Upper lobe of left lung (tissue), 6 donors: ENCODE measurements at regions not wholly inside any gene's neighbourhood (a gene's known extent, or its start where the extent isn't known, plus 50 kb on each side); places are given as distances from the start of the nearest gene placed in this dataset.

Source experiments
- ATAC-seq, 2 donors: fragments of 200-7000 bp; cut with Tn5 transposase; one replicate each; pipeline ENCODE4 v1.9.1; 2022; ENCODE audit warnings: mild to moderate bottlenecking in 2 of 2, moderate library complexity in 2 of 2; ENCODE audit not compliant: low FRiP score in 2 of 2
- DNase-seq, 2 donors: peaks; one replicate each; pipeline ENCODE4 v3.0.0-alpha.2; 2019 to 2020
- H3K27ac ChIP-seq, 4 donors: fragments of 200-600 bp; sonication (generic); one replicate each; pipeline ENCODE4 v1.5.1; 2016 to 2019
- H3K27me3 ChIP-seq, 4 donors: fragments of 200-600 bp; sonication (generic); one replicate each; pipeline ENCODE4 v1.5.1; 2017 to 2019
- H3K36me3 ChIP-seq, 4 donors: fragments of 200-600 bp; sonication (generic); one replicate each; pipeline ENCODE4 v1.5.1; 2016 to 2019
- H3K4me1 ChIP-seq, 4 donors: fragments of 200-600 bp; sonication (generic); one replicate each; pipeline ENCODE4 v1.5.1; 2018 to 2019
- H3K4me3 ChIP-seq, 4 donors: fragments of 200-600 bp; sonication (generic); one replicate each; pipeline ENCODE4 v1.5.1; 2017 to 2019; ENCODE audit warnings: mild to moderate bottlenecking in 2 of 4, moderate library complexity in 1 of 4
- H3K9me3 ChIP-seq, 4 donors: fragments of 200-600 bp; sonication (generic); one replicate each; pipeline ENCODE4 v1.5.1; 2018 to 2019
- EP300 ChIP-seq, 4 donors: sonication (generic); formaldehyde crosslinking; IDR thresholded peaks; one replicate each; pipeline ENCODE4 v1.5.1; 2017; ENCODE audit warnings: antibody characterized with exemption in 4 of 4, control low read depth in 2 of 4
- POLR2A ChIP-seq, 4 donors: fragments of 450-650 bp; IDR thresholded peaks; one replicate each; pipeline ENCODE4 v1.5.1; 2016 to 2017; ENCODE audit warnings: antibody characterized with exemption in 4 of 4, mild to moderate bottlenecking in 2 of 4
- POLR2AphosphoS5 ChIP-seq, 2 donors: sonication (generic); formaldehyde crosslinking; IDR thresholded peaks; one replicate each; pipeline ENCODE4 v1.5.1; 2017; ENCODE audit warnings: antibody characterized with exemption in 2 of 2
- WGBS, 2 donors: methylation state at CpG; one replicate each; pipeline ENCODE4 v1.1.5; 2017 to 2018; 5-methylcytosine and 5-hydroxymethylcytosine counted together
- TF ChIP-seq, protein P1 (sequence below), 6 experiments: fragments of 450-650 bp in 4 of 6; fragments of 200-600 bp in 2 of 6; sonication (generic) in 2 of 6; IDR thresholded peaks; one replicate each; pipeline ENCODE4 v1.5.1; 2016 to 2019; ENCODE audit warnings: antibody characterized with exemption in 6 of 6
- donor health status: DM: no; HTN: no; CAD: no; lungs with moderate emphysema.
- donor health status: DM: no; HTN: yes; CAD: no; lungs with severe emphysema.

DNA sequence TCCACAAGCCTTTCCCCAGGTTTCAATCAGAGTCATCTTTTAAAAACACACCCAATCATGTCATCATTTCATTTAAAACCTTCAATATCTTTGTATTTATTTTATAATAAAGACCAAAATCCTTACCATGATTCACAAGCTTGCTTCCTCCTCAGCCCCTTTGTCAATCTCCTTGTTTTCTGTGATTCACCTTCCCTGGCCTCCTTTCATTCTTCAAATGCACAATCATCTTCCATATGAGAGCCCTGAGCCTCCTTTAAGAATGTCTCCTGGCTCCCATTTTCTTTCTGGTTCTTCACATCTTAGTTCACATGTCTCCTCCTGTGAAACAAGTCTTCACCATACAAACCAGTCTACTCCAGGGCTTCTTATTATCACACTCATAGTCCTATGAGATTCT lies 904.0 kb downstream of the SORCS3 start:
- no peaks in the 10 kb centered on the region for H3K27me3 ChIP-seq
- DNase-seq = no peak
- ATAC-seq = no peak

DNA sequence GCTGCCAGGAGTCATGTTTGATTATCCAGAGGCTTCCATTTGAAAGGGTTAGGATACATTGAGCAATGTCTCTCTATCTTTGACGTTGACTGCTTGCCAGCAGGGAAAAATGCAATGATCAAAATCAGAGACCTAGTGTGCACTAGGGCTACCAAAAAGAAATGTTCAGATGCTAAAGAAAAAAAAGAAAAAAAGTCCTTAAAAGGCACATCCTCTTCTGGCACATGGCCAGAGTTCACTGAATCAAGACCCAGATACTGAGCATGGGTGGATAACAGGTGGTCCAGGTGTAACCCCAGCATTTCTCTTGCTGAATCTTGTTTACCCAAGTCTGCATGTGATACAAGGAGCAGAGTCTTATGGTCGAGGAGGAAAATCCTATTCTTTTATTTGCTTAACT lies 899.3 kb downstream of the SORCS3 start:
- ATAC-seq (no peak), DNase-seq (no peak)
- Histone ChIP-seq H3K36me3 (no peaks in the 10 kb centered on the region), H3K27ac (no peak overlapping the region), H3K4me3 (no peak overlapping the region), H3K9me3 (no peaks in the 10 kb centered on the region), H3K4me1 (no peaks in the 10 kb centered on the region), H3K27me3 (no peaks in the 10 kb centered on the region)
- 46 to 55% methylated on average over 2 of the region's 2 CpGs for WGBS, 2 donors
- TF ChIP-seq POLR2AphosphoS5 (IDR thresholded peaks at IDR 0.05) (no peak), POLR2A (IDR thresholded peaks at IDR 0.05) (no peak), EP300 (IDR thresholded peaks at IDR 0.05) (no peak)
- TF ChIP-seq, protein P1, sequence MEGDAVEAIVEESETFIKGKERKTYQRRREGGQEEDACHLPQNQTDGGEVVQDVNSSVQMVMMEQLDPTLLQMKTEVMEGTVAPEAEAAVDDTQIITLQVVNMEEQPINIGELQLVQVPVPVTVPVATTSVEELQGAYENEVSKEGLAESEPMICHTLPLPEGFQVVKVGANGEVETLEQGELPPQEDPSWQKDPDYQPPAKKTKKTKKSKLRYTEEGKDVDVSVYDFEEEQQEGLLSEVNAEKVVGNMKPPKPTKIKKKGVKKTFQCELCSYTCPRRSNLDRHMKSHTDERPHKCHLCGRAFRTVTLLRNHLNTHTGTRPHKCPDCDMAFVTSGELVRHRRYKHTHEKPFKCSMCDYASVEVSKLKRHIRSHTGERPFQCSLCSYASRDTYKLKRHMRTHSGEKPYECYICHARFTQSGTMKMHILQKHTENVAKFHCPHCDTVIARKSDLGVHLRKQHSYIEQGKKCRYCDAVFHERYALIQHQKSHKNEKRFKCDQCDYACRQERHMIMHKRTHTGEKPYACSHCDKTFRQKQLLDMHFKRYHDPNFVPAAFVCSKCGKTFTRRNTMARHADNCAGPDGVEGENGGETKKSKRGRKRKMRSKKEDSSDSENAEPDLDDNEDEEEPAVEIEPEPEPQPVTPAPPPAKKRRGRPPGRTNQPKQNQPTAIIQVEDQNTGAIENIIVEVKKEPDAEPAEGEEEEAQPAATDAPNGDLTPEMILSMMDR (IDR thresholded peaks at IDR 0.05) = no peak

More for the DNA sequence above, 904.0 kb downstream of the SORCS3 start:
- H3K27ac ChIP-seq = no peak overlapping the region
- no peak for TF ChIP-seq POLR2AphosphoS5 (IDR thresholded peaks at IDR 0.05)
- no peaks in the 10 kb centered on the region for H3K4me1 ChIP-seq
- H3K4me3 ChIP-seq = no peak overlapping the region
- H3K36me3 ChIP-seq = no peaks in the 10 kb centered on the region
- no peaks in the 10 kb centered on the region for H3K9me3 ChIP-seq

GRCh38 chr10:105538874-105539273 lies 897.8 kb downstream of the SORCS3 start:
- WGBS, 2 donors = 29 to 42% methylated on average over 4 of the region's 4 CpGs
- H3K4me1 ChIP-seq = no peaks in the 10 kb centered on the region
- H3K27me3 ChIP-seq = no peaks in the 10 kb centered on the region
- TF ChIP-seq EP300 (IDR thresholded peaks at IDR 0.05) (no peak), POLR2AphosphoS5 (IDR thresholded peaks at IDR 0.05) (no peak), POLR2A (IDR thresholded peaks at IDR 0.05) (no peak)
- TF ChIP-seq, protein P1 (IDR thresholded peaks at IDR 0.05) = no peak
- no peaks in the 10 kb centered on the region for H3K36me3 ChIP-seq
- DNase-seq (no peak), ATAC-seq (no peak)
- H3K27ac ChIP-seq = no peak overlapping the region
- no peak overlapping the region for H3K4me3 ChIP-seq
- H3K9me3 ChIP-seq = no peaks in the 10 kb centered on the region

DNA sequence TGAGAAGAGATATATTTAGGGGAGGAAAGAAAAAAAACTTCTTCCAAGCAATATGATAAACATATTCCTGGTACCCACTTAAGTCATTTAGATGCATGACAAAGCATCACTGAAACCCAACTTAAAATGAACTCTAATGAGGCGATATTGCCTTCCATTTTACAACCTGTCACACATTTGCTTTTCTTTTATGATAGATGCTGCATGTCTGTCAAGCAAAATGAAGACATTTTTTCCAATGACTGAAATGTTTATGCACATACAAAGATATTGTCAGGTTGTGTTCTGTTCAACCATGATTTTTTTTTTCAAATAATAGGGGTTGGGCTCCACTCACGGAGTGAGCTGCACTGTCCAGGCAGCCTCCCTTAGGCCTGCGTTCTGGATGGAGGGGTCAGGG lies 894.4 kb downstream of the SORCS3 start:
- WGBS, 2 donors = 83 to 88% methylated on average over 3 of the region's 3 CpGs
- TF ChIP-seq, protein P1 (IDR thresholded peaks at IDR 0.05) = no peak
- no peak for TF ChIP-seq EP300 (IDR thresholded peaks at IDR 0.05)
- TF ChIP-seq POLR2AphosphoS5 (IDR thresholded peaks at IDR 0.05) = no peak
- no peak for TF ChIP-seq POLR2A (IDR thresholded peaks at IDR 0.05)
- ATAC-seq = no peak
- H3K4me1 ChIP-seq = no peaks in the 10 kb centered on the region
- H3K36me3 ChIP-seq = no peaks in the 10 kb centered on the region
- H3K27ac ChIP-seq = no peak overlapping the region
- no peaks in the 10 kb centered on the region for H3K27me3 ChIP-seq
- peaks cover 0 to 6% (median 4%) of the 10 kb centered on the region in 4 donors for H3K9me3 ChIP-seq
- DNase-seq = no peak
- H3K4me3 ChIP-seq = no peak overlapping the region

- Histone ChIP-seq H3K27ac (no peak overlapping the region), H3K36me3 (no peaks in the 10 kb centered on the region), H3K9me3 (peaks cover 0 to 6% (median 4%) of the 10 kb centered on the region in 4 donors), H3K4me1 (no peaks in the 10 kb centered on the region), H3K27me3 (no peaks in the 10 kb centered on the region), H3K4me3 (no peak overlapping the region)
- DNase-seq (no peak), ATAC-seq (no peak)
- TF ChIP-seq, protein P1 (IDR thresholded peaks at IDR 0.05) = no peak
- 40 to 46% methylated on average over 1 of the region's 1 CpG for WGBS, 2 donors
These were observed 893.0 kb downstream of the SORCS3 start for GRCh38 chr10:105534086-105534485.
